HTR-8/SVneo (cell line): ENCODE measurements at regions not wholly inside any gene's neighbourhood (a gene's known extent, or its start where the extent isn't known, plus 50 kb on each side); places are given as distances from the start of the nearest gene placed in this dataset.
A peak's percentile ranks its signal among the peaks of the same experiment; 100 is the strongest.

Source experiments
- DNase-seq: peaks from one replicate; pipeline ENCODE4 v3.0.0; 2011; ENCODE audit warnings: low spot score, mixed read lengths; ENCODE audit not compliant: insufficient read length
- FAIRE-seq: peaks from 2 replicates; lab custom pipeline; 2011; peaks lifted over from hg19 to GRCh38; lab: Jason Lieb, UNC

GRCh38 chr11:104665641-104666040 lies 232.6 kb downstream of the CASP12 start:
- FAIRE-seq (no peak), DNase-seq (no peak)

DNA sequence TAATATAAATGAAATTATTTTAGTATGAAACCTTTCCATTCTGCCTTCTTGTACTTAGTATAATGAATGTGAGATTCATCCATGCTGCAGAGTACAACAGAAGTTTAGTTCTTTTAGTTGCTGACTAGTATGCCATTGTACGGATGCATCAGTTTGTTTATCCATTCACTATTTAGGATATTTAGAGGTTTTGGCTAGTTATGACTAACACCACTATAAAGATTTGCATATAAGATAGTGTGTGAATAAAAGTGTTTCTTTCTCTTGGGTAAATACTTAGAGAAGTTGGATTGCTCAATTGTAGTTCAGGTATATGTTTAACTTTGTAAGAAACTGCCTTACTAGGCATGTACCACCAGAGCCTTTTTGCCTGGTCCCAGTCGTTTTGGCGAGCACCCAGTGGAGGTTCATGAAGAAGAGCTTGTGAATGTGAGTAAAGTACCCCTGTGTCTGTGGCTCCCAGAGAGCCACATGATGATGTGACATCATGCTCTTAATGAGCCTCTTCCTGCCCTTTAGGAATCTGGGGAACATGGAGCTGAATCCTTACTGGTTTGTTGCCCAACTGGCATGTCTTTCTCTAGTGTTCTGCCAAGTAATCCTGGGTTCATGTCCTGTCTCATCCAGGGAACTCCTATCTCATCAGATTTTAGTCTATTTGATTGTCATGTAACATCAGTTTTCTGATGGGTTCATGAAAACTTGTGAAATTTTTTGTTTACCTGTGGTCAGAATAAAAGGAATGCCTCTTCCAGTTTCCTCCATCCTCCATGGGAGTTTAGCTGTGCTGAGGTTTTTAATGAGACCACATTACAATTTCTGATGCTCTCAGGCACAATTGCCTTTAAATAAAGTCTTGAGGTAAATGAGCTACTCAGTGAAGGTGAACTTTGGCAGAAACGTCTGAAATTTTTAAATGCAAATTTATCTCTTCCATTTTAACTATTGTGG lies 234.8 kb downstream of the CASP12 start:
- FAIRE-seq (peak; percentile 68), DNase-seq (no peak)

GRCh38 chr11:104661901-104662300 lies 236.4 kb downstream of the CASP12 start:
- FAIRE-seq (no peak), DNase-seq (no peak)

- DNase-seq, result no peak
- no peak for FAIRE-seq
These were observed 236.8 kb downstream of the CASP12 start for GRCh38 chr11:104661471-104661870.

DNA sequence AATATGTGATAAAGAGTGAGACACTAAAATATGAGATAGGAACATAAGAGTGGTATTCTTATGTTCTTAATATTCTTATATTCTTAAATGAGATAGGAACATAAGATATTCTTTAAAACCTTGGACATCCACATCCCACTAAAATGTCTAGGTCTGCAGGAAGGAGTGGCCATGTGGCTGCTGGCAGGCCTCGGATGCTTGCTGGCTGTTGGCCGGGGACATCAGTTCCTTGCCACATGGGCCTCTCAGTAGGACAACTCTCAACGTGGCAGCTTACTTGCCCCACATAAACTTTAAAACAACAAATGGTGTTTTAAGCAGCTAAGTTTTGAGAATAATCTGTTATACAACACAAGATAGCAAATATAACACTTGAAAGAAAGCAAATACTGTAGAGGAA lies 240.1 kb downstream of the CASP12 start:
- no peak for DNase-seq
- FAIRE-seq, result no peak

DNA sequence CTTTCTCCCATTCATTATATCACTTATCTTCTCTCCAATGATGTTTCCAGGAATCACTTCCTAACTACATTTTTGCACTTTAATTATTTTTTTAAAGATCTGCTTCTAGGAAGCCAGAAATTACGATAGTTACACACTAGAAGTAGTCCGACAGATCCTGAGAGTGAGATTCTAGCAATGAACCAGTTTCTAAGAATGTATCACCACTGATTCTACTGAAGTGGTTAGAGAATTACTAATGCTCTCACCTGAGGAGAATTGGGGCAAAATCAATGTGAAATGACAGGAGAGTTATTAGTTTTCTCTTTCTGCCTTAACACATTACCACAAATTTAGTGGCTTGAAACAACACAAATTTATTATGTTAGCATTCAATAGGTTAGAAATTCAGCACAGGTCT lies 241.2 kb downstream of the CASP12 start:
- no peak for FAIRE-seq
- DNase-seq, result no peak

GRCh38 chr11:104655066-104655465 lies 243.2 kb downstream of the CASP12 start:
- no peak for FAIRE-seq

DNA sequence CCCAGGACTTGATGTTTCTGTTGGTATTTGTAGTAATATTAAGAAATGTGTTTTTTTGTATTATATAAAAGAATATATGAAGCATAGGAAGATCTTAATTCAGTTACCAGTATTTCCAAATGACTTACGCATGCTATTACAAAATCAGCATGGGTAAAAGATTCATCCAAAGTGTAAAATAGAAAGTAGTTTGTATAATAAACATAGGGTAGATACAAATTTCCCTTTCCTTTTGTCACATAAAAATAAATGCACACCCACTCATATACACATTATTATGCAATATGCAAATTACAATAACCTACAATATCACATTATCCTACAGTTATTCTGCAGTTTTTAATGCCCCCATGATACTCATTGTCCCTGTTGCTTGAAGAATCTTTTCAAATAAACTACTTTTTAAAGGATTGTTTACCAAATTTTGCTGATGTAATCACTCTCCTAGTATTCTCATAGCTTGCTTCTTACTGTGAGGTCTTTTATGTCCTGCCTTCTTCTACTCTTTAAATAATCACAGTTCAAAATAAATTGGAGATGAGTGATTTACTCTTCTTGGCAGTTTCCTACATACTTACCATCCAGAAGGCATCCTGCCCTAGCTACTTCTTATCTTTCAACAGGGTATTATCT lies 244.0 kb downstream of the CASP12 start:
- no peak for FAIRE-seq
- DNase-seq, result no peak

More at GRCh38 chr11:104655066-104655465, 243.2 kb downstream of the CASP12 start:
- DNase-seq, result no peak

DNA sequence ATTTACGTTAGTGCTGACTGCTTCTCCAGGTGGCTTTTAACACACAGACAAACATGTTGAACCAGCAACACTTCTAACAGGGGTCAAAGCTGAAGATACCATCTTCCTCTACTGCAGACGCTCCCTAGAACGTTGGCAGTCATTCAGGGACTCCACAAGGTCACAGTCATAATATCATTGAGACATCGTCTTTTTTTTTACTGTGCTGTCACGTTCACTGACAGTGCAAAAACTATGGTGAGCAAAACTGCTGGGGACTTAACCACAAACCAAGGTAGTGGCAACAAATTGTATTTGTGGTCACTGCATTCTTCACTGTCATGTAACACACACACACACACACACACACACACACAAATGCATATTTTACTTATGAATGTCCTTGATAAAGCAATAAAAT lies 244.9 kb downstream of the CASP12 start:
- FAIRE-seq, result peak; percentile 87
- peak; percentile 17 for DNase-seq

DNA sequence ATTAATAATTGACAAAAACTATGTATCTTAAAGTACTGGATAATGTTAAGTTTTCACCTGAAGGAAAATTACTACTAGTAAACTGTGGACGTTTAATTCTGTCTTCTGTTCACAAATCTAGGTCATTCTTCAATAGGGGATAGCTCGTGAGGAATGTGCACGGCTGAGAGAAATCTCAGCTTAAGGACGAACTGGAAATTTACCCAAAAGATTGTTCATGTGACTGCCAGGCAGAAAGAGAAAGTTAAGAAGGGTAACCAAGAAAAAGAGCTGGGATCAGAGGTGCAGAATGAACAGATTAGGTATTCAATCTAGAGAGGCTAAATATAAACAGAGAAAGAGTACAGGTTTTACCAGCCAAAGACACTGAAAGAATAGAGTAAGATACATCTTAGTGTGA lies 245.3 kb downstream of the CASP12 start:
- peak; percentile 13 for FAIRE-seq
- no peak for DNase-seq

GRCh38 chr11:104650234-104650633 lies 248.0 kb downstream of the CASP12 start:
- DNase-seq (no peak), FAIRE-seq (peak; percentile 91)

DNA sequence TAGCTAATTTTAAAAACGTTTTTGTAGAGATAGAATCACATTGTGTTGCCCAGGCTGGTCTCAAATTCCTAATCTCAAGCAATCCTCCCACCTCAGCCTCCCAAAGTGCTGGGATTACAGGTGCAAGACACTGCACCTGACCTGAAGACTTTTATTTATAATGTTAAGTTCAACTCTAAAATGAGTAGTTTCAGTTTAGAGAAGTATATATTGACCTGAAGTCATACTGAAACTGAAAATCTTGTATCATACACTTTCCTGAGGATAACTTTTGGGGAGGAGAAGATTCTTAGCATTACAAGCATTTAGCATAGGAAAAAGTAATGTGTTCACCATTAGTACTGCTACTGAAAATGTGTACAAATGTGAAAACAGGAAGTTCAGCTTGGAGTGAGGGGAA lies 249.3 kb downstream of the CASP12 start:
- FAIRE-seq (no peak), DNase-seq (no peak)

DNA sequence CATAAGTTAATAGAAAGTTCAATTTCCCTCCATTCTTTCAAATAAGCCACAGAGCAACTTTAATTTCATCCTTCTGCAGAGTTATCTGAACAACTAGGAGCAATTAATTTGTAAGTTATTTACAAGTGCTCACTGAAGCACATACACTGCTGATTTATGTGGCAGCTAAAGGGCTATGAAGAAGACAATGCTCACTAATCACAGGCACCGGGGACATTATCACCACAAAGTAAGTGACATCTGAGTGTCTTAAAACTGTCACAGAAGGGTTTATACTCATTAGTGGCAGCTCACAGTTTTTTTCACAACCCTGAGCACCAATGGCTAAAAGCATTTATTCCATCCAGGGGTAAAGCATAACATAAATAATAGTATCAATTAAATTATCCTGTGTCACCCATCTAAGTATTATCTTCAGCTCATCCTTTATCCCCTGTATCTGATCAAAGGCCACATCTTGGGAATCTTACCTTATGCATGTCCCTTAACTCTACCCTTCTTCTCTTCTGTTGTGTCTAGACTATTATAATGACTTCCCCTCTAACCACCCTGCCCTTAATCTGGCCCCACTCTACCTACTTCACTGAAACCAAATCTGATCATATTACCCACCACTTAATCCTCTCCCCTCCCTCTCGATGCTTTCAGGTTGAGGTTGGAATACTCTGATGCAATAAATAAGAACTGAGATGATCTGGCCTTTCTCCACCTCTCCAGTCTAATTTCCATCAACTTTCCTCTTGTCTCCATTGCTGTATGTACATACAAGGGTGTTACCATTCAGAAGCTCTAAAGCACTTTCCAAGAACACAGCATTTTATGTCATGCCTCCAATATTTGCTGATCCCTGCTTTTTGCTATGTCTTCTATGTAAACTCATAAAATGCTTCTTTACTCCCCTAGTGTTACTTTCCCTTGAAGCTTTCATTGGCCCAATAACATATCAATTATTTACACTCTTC lies 252.7 kb downstream of the CASP12 start:
- no peak for DNase-seq
- no peak for FAIRE-seq

DNA sequence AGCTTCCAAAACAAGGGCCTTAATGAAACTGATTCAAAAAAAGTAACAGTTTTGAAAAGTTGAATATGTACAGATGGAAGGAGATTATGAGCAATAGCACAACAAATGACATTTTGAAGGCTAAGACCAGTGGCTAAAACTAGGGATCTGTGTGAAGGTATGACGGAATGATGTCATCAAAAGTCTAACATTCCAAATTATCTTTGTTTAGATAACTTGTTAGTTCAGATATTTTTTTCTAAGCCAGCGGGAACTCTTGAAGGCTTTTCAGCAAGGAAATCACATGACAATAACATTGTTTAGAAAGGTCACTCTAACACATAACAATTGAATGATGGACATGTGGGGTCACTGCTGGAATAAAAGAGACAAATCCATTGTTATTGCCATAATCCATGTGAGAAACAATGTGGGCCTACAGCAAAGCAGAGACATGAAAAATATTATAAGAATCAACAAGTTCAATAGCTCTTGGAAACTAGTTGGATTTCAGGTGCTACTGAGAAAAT lies 260.5 kb downstream of the CASP12 start:
- peak; percentile 57 for FAIRE-seq
- no peak for DNase-seq

GRCh38 chr11:104633226-104633625 lies 265.0 kb downstream of the CASP12 start:
- no peak for DNase-seq
- no peak for FAIRE-seq

- DNase-seq (no peak), FAIRE-seq (no peak)
These were observed 267.9 kb downstream of the CASP12 start for GRCh38 chr11:104630352-104630751.

GRCh38 chr11:104625246-104625645 lies 273.0 kb downstream of the CASP12 start:
- no peak for DNase-seq
- FAIRE-seq, result no peak

DNA sequence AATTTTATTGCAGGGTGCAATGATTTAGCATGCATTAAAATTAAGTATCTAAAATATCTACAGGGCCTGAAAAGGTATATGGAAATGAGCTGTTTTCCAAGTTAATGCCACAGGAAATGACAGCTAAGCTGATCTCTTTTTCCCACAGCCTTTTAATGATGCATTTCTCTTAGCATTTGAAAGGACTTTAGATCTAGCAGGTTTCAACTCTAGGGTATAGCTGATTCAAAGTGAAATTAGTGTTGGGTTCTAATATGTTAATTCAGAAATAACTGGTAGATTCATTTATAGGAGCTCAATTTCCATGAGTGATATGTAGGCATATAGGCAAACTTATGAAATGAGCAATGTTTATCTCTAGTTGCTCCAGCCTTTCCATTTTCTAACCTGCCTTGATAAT lies 274.2 kb downstream of the CASP12 start:
- DNase-seq, result no peak
- no peak for FAIRE-seq

GRCh38 chr11:104623518-104623917 lies 274.7 kb downstream of the CASP12 start:
- peak; percentile 74 for FAIRE-seq
- DNase-seq, result peak; percentile 44

GRCh38 chr11:104620991-104621390 lies 277.3 kb downstream of the CASP12 start:
- DNase-seq, result no peak

More at GRCh38 chr11:104620991-104621390, 277.3 kb downstream of the CASP12 start:
- FAIRE-seq, result no peak
